OCI-LY3 (cell line): ENCODE measurements at regions not wholly inside any gene's neighbourhood (a gene's known extent, or its start where the extent isn't known, plus 50 kb on each side); places are given as distances from the start of the nearest gene placed in this dataset.
A peak's percentile ranks its signal among the peaks of the same experiment; 100 is the strongest.

Experiments used
- H2AFZ ChIP-seq: fragments of 200-600, 300-600 bp; shearing (Covaris generic); 2 replicates; pipeline ENCODE4 v1.6.0; 2014; ENCODE audit warnings: antibody characterized with exemption, low read depth, low read length
- H3K27ac ChIP-seq: fragments of 200-600, 300-600 bp; sonication (generic); 2 replicates; pipeline ENCODE4 v1.5.1; 2014; ENCODE audit warnings: mild to moderate bottlenecking, low read length, moderate library complexity, mixed read lengths
- H3K27me3 ChIP-seq: fragments of 200-600, 300-600 bp; sonication (generic); 2 replicates; pipeline ENCODE4 v1.6.1; 2014; ENCODE audit warnings: low read depth, low read length, mixed read lengths
- H3K36me3 ChIP-seq: fragments of 200-600, 300-600 bp; sonication (generic); replicated peaks from 2 replicates; pipeline ENCODE3; 2014; ENCODE audit warnings: low read depth, low read length, mixed read lengths
- H3K4me1 ChIP-seq: fragments of 300-600, 200-600 bp; sonication (generic); 2 replicates; pipeline ENCODE4 v1.6.1; 2014; ENCODE audit warnings: low read length, mixed read lengths
- H3K4me2 ChIP-seq: fragments of 200-600, 300-600 bp; sonication (generic); 2 replicates; pipeline ENCODE4 v1.6.1; 2014; ENCODE audit warnings: low read length, mixed read lengths
- H3K4me3 ChIP-seq: fragments of 300-600, 200-600 bp; sonication (generic); 2 replicates; pipeline ENCODE4 v1.5.1; 2014; ENCODE audit warnings: antibody characterized with exemption, mild to moderate bottlenecking, low read length, moderate library complexity
- H3K79me2 ChIP-seq: fragments of 300-600, 200-600 bp; shearing (Covaris generic); 2 replicates; pipeline ENCODE4 v1.6.1; 2014; ENCODE audit warnings: mild to moderate bottlenecking, low read length, mixed read lengths
- H3K9ac ChIP-seq: fragments of 300-600, 200-600 bp; shearing (Covaris generic); 2 replicates; pipeline ENCODE4 v1.6.0; 2014; ENCODE audit warnings: mild to moderate bottlenecking, low read length, moderate library complexity
- H3K9me3 ChIP-seq: fragments of 200-600, 300-600 bp; shearing (Covaris generic); 2 replicates; pipeline ENCODE4 v1.6.1; 2014; ENCODE audit warnings: low read length, mixed read lengths; ENCODE audit not compliant: insufficient read depth
- H4K20me1 ChIP-seq: fragments of 200-600, 300-600 bp; sonication (generic); 2 replicates; pipeline ENCODE4 v1.6.1; 2016; ENCODE audit warnings: low read length, mixed read lengths; ENCODE audit not compliant: insufficient read depth
- CTCF ChIP-seq: fragments of 200-600, 300-600 bp; sonication (generic); IDR thresholded peaks from 2 replicates; pipeline ENCODE4 v1.5.1; 2014; ENCODE audit warnings: antibody characterized with exemption, low read length, low read depth
- EZH2phosphoT487 ChIP-seq: fragments of 200-600 bp; shearing (Covaris generic); IDR thresholded peaks from 2 replicates; pipeline ENCODE4 v1.6.1; 2018; ENCODE audit warnings: antibody characterized with exemption, mixed run types, low read depth

- H4K20me1 ChIP-seq: no peaks in the 10 kb centered on the region
- H2AFZ ChIP-seq: no peak overlapping the region
- no peak overlapping the region for H3K27ac ChIP-seq
- H3K79me2 ChIP-seq: no peaks in the 10 kb centered on the region
- no peak overlapping the region for H3K4me2 ChIP-seq
- TF ChIP-seq CTCF: no peak
- no peak for TF ChIP-seq EZH2phosphoT487
- no peaks in the 10 kb centered on the region for H3K27me3 ChIP-seq
- H3K9ac ChIP-seq: no peak overlapping the region
- peaks cover 4% of the 10 kb centered on the region; the same call in 1 of the 2 replicates for H3K4me1 ChIP-seq
- H3K4me3 ChIP-seq: no peak overlapping the region
- no peaks in the 10 kb centered on the region for H3K36me3 ChIP-seq
- no peaks in the 10 kb centered on the region for H3K9me3 ChIP-seq
These were observed 452.9 kb upstream of the ZNF608 start for GRCh38 chr5:125199373-125199772.

- Histone ChIP-seq H3K79me2 (no peaks in the 10 kb centered on the region), H3K4me3 (peak overlapping the region; percentile 73), H3K4me1 (peaks cover 4% of the 10 kb centered on the region; the same call in 1 of the 2 replicates), H3K27ac (no peak overlapping the region), H2AFZ (peak overlapping the region; percentile 95), H3K9ac (peak overlapping the region; percentile 43; the same call in 1 of the 2 replicates), H3K9me3 (no peaks in the 10 kb centered on the region), H3K4me2 (peak overlapping the region; percentile 88), H3K36me3 (no peaks in the 10 kb centered on the region), H4K20me1 (no peaks in the 10 kb centered on the region), H3K27me3 (no peaks in the 10 kb centered on the region)
- TF ChIP-seq EZH2phosphoT487: no peak
- no peak for TF ChIP-seq CTCF
These were observed 453.8 kb upstream of the ZNF608 start for GRCh38 chr5:125199968-125200865.

GRCh38 chr5:125200866-125201373 is 454.5 kb upstream of the ZNF608 start:
- peaks cover 9% of the 10 kb centered on the region for H3K4me1 ChIP-seq
- no peaks in the 10 kb centered on the region for H3K27me3 ChIP-seq
- H3K27ac ChIP-seq: no peak overlapping the region
- H3K9ac ChIP-seq: peak overlapping the region; percentile 43; the same call in 1 of the 2 replicates
- peak overlapping the region; percentile 95 for H2AFZ ChIP-seq
- peak overlapping the region; percentile 73 for H3K4me3 ChIP-seq
- no peaks in the 10 kb centered on the region for H4K20me1 ChIP-seq
- TF ChIP-seq CTCF (no peak), EZH2phosphoT487 (no peak)
- H3K4me2 ChIP-seq: peak overlapping the region; percentile 88
- H3K36me3 ChIP-seq: no peaks in the 10 kb centered on the region
- no peaks in the 10 kb centered on the region for H3K79me2 ChIP-seq
- H3K9me3 ChIP-seq: no peaks in the 10 kb centered on the region

GRCh38 chr5:125201446-125202052 is 455.1 kb upstream of the ZNF608 start:
- Histone ChIP-seq H3K4me1 (peaks cover 12% of the 10 kb centered on the region), H3K27me3 (no peaks in the 10 kb centered on the region), H4K20me1 (no peaks in the 10 kb centered on the region), H3K9me3 (no peaks in the 10 kb centered on the region), H3K36me3 (no peaks in the 10 kb centered on the region), H3K9ac (no peak overlapping the region), H3K4me3 (no peak overlapping the region), H3K4me2 (no peak overlapping the region), H3K79me2 (no peaks in the 10 kb centered on the region), H3K27ac (no peak overlapping the region), H2AFZ (no peak overlapping the region)
- no peak for TF ChIP-seq CTCF
- no peak for TF ChIP-seq EZH2phosphoT487
